ENCODE measurements at regions not wholly inside any gene's neighbourhood (a gene's known extent, or its start where the extent isn't known, plus 50 kb on each side); places are given as distances from the start of the nearest gene placed in this dataset.

GRCh38 chr18:67650686-67651385 is 134.3 kb upstream of the DSEL start:
- Histone ChIP-seq H3K79me2 (no peaks in the 10 kb centered on the region), H3K4me1 (no peaks in the 10 kb centered on the region), H2AFZ (no peak overlapping the region), H3K4me2 (ENCODE audit: low read length) (no peak overlapping the region), H3K27ac (no peak overlapping the region), H3K27me3 (ENCODE audit: control insufficient read depth, insufficient read depth, low read length) (no peaks in the 10 kb centered on the region), H3K9ac (no peak overlapping the region), H3K4me3 (ENCODE audit: low read depth, low read length) (no peak overlapping the region), H3K36me3 (ENCODE audit: control insufficient read depth, insufficient read depth, low read length) (no peaks in the 10 kb centered on the region), H3K9me3 (ENCODE audit: control insufficient read depth, low read length) (no peaks in the 10 kb centered on the region)
- no peak for TF ChIP-seq CTCF (IDR thresholded peaks at IDR 0.05)

GRCh38 chr18:67646890-67647289 is 130.4 kb upstream of the DSEL start:
- H3K4me1 ChIP-seq = no peaks in the 10 kb centered on the region
- H3K27ac ChIP-seq = no peak overlapping the region
- H3K9me3 ChIP-seq (ENCODE audit: control insufficient read depth, low read length) = no peaks in the 10 kb centered on the region
- no peak for TF ChIP-seq CTCF (IDR thresholded peaks at IDR 0.05)
- H3K79me2 ChIP-seq = no peaks in the 10 kb centered on the region
- H3K36me3 ChIP-seq (ENCODE audit: control insufficient read depth, insufficient read depth, low read length) = no peaks in the 10 kb centered on the region
- H3K4me2 ChIP-seq (ENCODE audit: low read length) = no peak overlapping the region
- H3K9ac ChIP-seq = no peak overlapping the region
- H2AFZ ChIP-seq = no peak overlapping the region
- H3K4me3 ChIP-seq (ENCODE audit: low read depth, low read length) = no peak overlapping the region
- H3K27me3 ChIP-seq (ENCODE audit: control insufficient read depth, insufficient read depth, low read length) = no peaks in the 10 kb centered on the region

GRCh38 chr18:67644226-67644625 is 127.7 kb upstream of the DSEL start:
- H3K9ac ChIP-seq = no peak overlapping the region
- no peaks in the 10 kb centered on the region for H3K9me3 ChIP-seq (ENCODE audit: control insufficient read depth, low read length)
- no peaks in the 10 kb centered on the region for H3K4me1 ChIP-seq
- H2AFZ ChIP-seq = no peak overlapping the region
- no peak overlapping the region for H3K27ac ChIP-seq
- H3K27me3 ChIP-seq (ENCODE audit: control insufficient read depth, insufficient read depth, low read length) = no peaks in the 10 kb centered on the region
- H3K36me3 ChIP-seq (ENCODE audit: control insufficient read depth, insufficient read depth, low read length) = no peaks in the 10 kb centered on the region
- no peak for TF ChIP-seq CTCF (IDR thresholded peaks at IDR 0.05)
- no peaks in the 10 kb centered on the region for H3K79me2 ChIP-seq
- no peak overlapping the region for H3K4me2 ChIP-seq (ENCODE audit: low read length)
- H3K4me3 ChIP-seq (ENCODE audit: low read depth, low read length) = no peak overlapping the region

GRCh38 chr18:67639872-67640271 is 123.4 kb upstream of the DSEL start:
- H2AFZ ChIP-seq = no peak overlapping the region
- no peak for TF ChIP-seq CTCF (IDR thresholded peaks at IDR 0.05)

More at GRCh38 chr18:67639872-67640271, 123.4 kb upstream of the DSEL start:
- Histone ChIP-seq H3K4me3 (ENCODE audit: low read depth, low read length) (no peak overlapping the region), H3K36me3 (ENCODE audit: control insufficient read depth, insufficient read depth, low read length) (no peaks in the 10 kb centered on the region), H3K4me2 (ENCODE audit: low read length) (no peak overlapping the region), H3K27ac (no peak overlapping the region), H3K9ac (no peak overlapping the region), H3K79me2 (no peaks in the 10 kb centered on the region), H3K4me1 (no peaks in the 10 kb centered on the region), H3K9me3 (ENCODE audit: control insufficient read depth, low read length) (no peaks in the 10 kb centered on the region), H3K27me3 (ENCODE audit: control insufficient read depth, insufficient read depth, low read length) (no peaks in the 10 kb centered on the region)

Data from parathyroid adenoma (tissue), 2 donors.